ENCODE measurements at regions not wholly inside any gene's neighbourhood (a gene's known extent, or its start where the extent isn't known, plus 50 kb on each side); places are given as distances from the start of the nearest gene placed in this dataset.

DNA sequence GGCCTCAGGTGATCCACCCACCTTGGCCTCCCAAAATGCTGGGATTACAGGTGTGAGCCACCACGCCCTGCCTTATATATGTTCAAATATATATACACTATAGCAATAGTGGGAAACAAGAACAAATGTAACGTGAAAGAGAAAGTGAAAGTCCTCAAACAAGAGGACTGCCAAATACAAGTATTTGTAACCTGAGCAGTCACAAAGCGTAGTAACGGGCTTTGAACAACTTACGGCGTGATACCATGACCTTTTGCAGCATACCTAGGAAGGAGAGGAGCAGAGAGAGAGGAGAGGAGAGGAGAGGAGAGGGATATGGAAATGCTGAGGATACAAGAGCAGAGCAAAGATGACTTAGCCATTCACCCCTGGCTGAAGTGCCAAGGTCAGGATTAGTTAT, 113.8 kb upstream of the RGPD4 start:
- TF ChIP-seq, protein P1, sequence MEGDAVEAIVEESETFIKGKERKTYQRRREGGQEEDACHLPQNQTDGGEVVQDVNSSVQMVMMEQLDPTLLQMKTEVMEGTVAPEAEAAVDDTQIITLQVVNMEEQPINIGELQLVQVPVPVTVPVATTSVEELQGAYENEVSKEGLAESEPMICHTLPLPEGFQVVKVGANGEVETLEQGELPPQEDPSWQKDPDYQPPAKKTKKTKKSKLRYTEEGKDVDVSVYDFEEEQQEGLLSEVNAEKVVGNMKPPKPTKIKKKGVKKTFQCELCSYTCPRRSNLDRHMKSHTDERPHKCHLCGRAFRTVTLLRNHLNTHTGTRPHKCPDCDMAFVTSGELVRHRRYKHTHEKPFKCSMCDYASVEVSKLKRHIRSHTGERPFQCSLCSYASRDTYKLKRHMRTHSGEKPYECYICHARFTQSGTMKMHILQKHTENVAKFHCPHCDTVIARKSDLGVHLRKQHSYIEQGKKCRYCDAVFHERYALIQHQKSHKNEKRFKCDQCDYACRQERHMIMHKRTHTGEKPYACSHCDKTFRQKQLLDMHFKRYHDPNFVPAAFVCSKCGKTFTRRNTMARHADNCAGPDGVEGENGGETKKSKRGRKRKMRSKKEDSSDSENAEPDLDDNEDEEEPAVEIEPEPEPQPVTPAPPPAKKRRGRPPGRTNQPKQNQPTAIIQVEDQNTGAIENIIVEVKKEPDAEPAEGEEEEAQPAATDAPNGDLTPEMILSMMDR (IDR thresholded peaks at IDR 0.05), result no peak
- no peak for TF ChIP-seq POLR2A (IDR thresholded peaks at IDR 0.05)
